ENCODE measurements at regions not wholly inside any gene's neighbourhood (a gene's known extent, or its start where the extent isn't known, plus 50 kb on each side); places are given as distances from the start of the nearest gene placed in this dataset.

- no peak for TF ChIP-seq CTCF (IDR thresholded peaks at IDR 0.05; ENCODE audit: low read depth, low read length)
- no peak for DNase-seq (ENCODE audit: low read depth, low spot score)
- no peak overlapping the region for H3K4me3 ChIP-seq (ENCODE audit: low read depth, low read length)
- in situ Hi-C loops (cut with HindIII; ENCODE audit: low sequenced_read_pairs) = no loop called here
Measured at GRCh38 chr14:22479132-22479531, 109.9 kb downstream of the DAD1 start.

GRCh38 chr14:22478670-22479069, 110.4 kb downstream of the DAD1 start:
- no peak for TF ChIP-seq CTCF (IDR thresholded peaks at IDR 0.05; ENCODE audit: low read depth, low read length)
- DNase-seq (ENCODE audit: low read depth, low spot score) = peak; percentile 34
- in situ Hi-C loops (cut with HindIII; ENCODE audit: low sequenced_read_pairs) = no loop called here
- H3K4me3 ChIP-seq (ENCODE audit: low read depth, low read length) = no peak overlapping the region

GRCh38 chr14:22478247-22478646, 110.8 kb downstream of the DAD1 start:
- H3K4me3 ChIP-seq (ENCODE audit: low read depth, low read length) = no peak overlapping the region
- no peak for DNase-seq (ENCODE audit: low read depth, low spot score)
- TF ChIP-seq CTCF (IDR thresholded peaks at IDR 0.05; ENCODE audit: low read depth, low read length) = no peak
- in situ Hi-C loops (cut with HindIII; ENCODE audit: low sequenced_read_pairs) = no loop called here

GRCh38 chr14:22477569-22478194, 111.3 kb downstream of the DAD1 start:
- no peak overlapping the region for H3K4me3 ChIP-seq (ENCODE audit: low read depth, low read length)
- in situ Hi-C loops (cut with HindIII; ENCODE audit: low sequenced_read_pairs) = no loop called here
- TF ChIP-seq CTCF (IDR thresholded peaks at IDR 0.05; ENCODE audit: low read depth, low read length) = no peak

GRCh38 chr14:22476887-22477286, 112.1 kb downstream of the DAD1 start:
- in situ Hi-C loops (cut with HindIII; ENCODE audit: low sequenced_read_pairs) = no loop called here
- H3K4me3 ChIP-seq (ENCODE audit: low read depth, low read length) = no peak overlapping the region
- no peak for DNase-seq (ENCODE audit: low read depth, low spot score)
- no peak for TF ChIP-seq CTCF (IDR thresholded peaks at IDR 0.05; ENCODE audit: low read depth, low read length)

More at GRCh38 chr14:22477569-22478194, 111.3 kb downstream of the DAD1 start:
- no peak for DNase-seq (ENCODE audit: low read depth, low spot score)

- TF ChIP-seq CTCF (IDR thresholded peaks at IDR 0.05; ENCODE audit: low read depth, low read length) = no peak
- no peak for DNase-seq (ENCODE audit: low read depth, low spot score)
- H3K4me3 ChIP-seq (ENCODE audit: low read depth, low read length) = no peak overlapping the region
- in situ Hi-C loops (cut with HindIII; ENCODE audit: low sequenced_read_pairs) = no loop called here
Measured at GRCh38 chr14:22476005-22476751, 112.8 kb downstream of the DAD1 start.

All from astrocyte of the spinal cord (primary cell).